ENCODE measurements at regions not wholly inside any gene's neighbourhood (a gene's known extent, or its start where the extent isn't known, plus 50 kb on each side); places are given as distances from the start of the nearest gene placed in this dataset.

DNA sequence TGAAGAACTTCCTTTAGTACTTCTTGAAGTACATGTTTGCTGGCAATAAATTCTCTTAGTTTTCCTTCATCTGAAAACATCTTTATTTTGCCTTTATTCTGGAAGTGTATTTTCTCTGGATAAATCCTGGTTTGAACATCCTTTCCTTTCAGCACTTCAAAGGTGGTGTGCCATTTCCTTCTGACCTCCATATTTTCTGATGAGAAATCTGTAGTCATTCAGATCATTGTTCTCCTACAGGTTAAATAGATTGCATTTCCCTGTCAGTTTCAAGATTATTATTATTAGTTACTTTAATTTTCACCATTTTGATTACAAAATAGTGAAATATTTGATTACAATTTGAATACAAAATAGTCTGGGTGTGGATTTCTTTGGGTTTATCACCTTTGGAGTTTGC lies 134.5 kb downstream of the CDH26 start:
- Histone ChIP-seq H3K27ac (no peak overlapping the region), H3K4me1 (no peaks in the 10 kb centered on the region), H3K9me3 (no peaks in the 10 kb centered on the region), H3K4me3 (no peak overlapping the region), H3K36me3 (no peaks in the 10 kb centered on the region), H3K27me3 (no peaks in the 10 kb centered on the region)
- DNase-seq: no peak
- TF ChIP-seq, protein P1, sequence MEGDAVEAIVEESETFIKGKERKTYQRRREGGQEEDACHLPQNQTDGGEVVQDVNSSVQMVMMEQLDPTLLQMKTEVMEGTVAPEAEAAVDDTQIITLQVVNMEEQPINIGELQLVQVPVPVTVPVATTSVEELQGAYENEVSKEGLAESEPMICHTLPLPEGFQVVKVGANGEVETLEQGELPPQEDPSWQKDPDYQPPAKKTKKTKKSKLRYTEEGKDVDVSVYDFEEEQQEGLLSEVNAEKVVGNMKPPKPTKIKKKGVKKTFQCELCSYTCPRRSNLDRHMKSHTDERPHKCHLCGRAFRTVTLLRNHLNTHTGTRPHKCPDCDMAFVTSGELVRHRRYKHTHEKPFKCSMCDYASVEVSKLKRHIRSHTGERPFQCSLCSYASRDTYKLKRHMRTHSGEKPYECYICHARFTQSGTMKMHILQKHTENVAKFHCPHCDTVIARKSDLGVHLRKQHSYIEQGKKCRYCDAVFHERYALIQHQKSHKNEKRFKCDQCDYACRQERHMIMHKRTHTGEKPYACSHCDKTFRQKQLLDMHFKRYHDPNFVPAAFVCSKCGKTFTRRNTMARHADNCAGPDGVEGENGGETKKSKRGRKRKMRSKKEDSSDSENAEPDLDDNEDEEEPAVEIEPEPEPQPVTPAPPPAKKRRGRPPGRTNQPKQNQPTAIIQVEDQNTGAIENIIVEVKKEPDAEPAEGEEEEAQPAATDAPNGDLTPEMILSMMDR (IDR thresholded peaks at IDR 0.05): no peak
- TF ChIP-seq POLR2A (IDR thresholded peaks at IDR 0.05): no peak
- intact Hi-C loops (cut with DNase I; ENCODE audit: low total_unique reads): no loop called here

DNA sequence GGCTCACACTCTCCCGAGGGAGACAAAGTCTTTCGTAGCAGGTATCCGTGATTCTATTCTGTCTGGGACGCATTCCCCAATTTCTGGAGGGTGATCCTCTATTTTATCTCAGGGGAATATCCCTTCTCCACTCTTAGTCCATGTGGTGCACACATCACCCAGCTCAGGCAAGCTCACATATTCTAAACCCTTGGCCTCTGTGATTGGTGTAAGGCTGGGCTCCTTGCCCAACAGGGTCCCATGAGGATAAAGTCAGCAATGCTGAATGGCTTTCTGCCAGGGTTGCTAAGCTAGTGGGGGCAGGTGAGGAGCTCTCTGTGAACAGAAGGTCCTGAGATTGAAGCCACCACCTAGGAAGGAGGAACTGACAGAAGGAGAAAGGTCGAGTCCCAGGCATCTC lies 137.2 kb downstream of the CDH26 start:
- H3K4me1 ChIP-seq: no peaks in the 10 kb centered on the region
- no peaks in the 10 kb centered on the region for H3K36me3 ChIP-seq
- no peak for DNase-seq
- intact Hi-C loops (cut with DNase I; ENCODE audit: low total_unique reads): no loop called here
- H3K27ac ChIP-seq: no peak overlapping the region
- H3K4me3 ChIP-seq: no peak overlapping the region
- no peaks in the 10 kb centered on the region for H3K27me3 ChIP-seq
- H3K9me3 ChIP-seq: no peaks in the 10 kb centered on the region
- TF ChIP-seq POLR2A (IDR thresholded peaks at IDR 0.05): no peak
- TF ChIP-seq, protein P1 (IDR thresholded peaks at IDR 0.05): no peak

DNA sequence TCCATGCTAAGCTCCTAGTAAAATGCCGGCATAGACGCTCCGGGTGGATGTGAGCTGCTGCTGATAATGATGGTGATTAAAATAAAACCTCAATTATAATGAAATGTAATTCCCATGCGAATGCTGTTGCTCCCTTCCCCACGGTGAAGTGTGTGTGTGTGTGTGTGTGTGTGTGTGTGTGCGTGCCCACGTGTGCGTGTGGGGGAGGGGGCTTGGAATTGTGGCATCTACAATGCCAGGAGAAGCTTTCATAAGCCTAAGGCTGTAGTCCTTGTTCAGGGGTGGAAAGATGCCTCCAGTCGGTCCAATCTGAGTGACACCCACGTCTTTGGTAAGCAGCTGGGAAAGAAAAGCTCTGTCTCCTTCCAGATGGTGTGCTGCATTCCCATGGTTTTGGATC lies 137.9 kb downstream of the CDH26 start:
- no peaks in the 10 kb centered on the region for H3K36me3 ChIP-seq
- H3K27me3 ChIP-seq: no peaks in the 10 kb centered on the region
- DNase-seq: no peak
- H3K9me3 ChIP-seq: no peaks in the 10 kb centered on the region
- no peak overlapping the region for H3K4me3 ChIP-seq
- TF ChIP-seq, protein P1 (IDR thresholded peaks at IDR 0.05): no peak
- no peak for TF ChIP-seq POLR2A (IDR thresholded peaks at IDR 0.05)
- H3K4me1 ChIP-seq: no peaks in the 10 kb centered on the region
- intact Hi-C loops (cut with DNase I; ENCODE audit: low total_unique reads): no loop called here
- H3K27ac ChIP-seq: no peak overlapping the region

DNA sequence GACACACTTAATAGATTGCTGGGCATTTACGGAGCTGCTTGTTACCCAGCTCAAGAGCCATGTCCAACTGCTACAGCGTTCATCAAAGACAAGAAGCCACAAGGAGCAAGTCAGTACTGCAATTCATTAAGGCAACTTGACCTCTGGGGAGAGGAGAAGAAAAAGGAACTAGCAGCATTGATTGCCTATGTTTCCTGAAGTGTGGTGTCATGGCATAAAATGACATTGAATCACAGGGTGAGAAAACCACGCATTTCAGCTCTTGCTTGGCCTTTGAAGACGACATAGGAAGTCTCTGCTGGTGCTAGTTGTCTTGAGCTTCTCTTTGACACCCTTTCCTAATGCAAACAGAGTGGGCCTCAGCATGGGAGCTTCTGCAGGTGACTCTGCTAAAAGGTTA lies 139.1 kb downstream of the CDH26 start:
- DNase-seq: no peak
- H3K4me1 ChIP-seq: no peaks in the 10 kb centered on the region
- no peaks in the 10 kb centered on the region for H3K36me3 ChIP-seq
- intact Hi-C loops (cut with DNase I; ENCODE audit: low total_unique reads): no loop called here
- no peaks in the 10 kb centered on the region for H3K27me3 ChIP-seq
- no peak overlapping the region for H3K4me3 ChIP-seq
- H3K9me3 ChIP-seq: no peaks in the 10 kb centered on the region
- no peak overlapping the region for H3K27ac ChIP-seq
- TF ChIP-seq, protein P1 (IDR thresholded peaks at IDR 0.05): no peak
- TF ChIP-seq POLR2A (IDR thresholded peaks at IDR 0.05): no peak

DNA sequence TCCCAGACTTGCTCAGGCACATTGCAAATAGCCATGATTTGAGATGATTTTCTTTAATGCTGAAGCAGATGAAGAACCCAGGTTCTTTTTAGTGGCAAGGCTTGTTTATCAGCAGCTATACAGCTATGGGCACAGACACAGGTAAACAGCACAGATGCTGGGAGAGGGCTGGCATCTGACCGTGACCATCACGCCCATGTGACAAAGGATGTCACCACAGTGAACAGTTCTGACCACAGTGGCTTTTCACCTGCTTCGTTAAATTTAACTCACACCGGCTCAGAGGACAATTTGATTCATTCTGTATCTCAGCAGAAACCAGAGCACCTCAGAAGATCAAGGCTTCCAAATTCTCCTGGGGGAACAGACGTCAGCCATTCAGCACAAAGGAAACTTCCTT lies 142.6 kb downstream of the CDH26 start:
- Histone ChIP-seq H3K36me3 (no peaks in the 10 kb centered on the region), H3K4me1 (no peaks in the 10 kb centered on the region), H3K27ac (no peak overlapping the region), H3K27me3 (no peaks in the 10 kb centered on the region), H3K9me3 (no peaks in the 10 kb centered on the region), H3K4me3 (no peak overlapping the region)
- no peak for DNase-seq
- TF ChIP-seq POLR2A (IDR thresholded peaks at IDR 0.05): no peak
- TF ChIP-seq, protein P1 (IDR thresholded peaks at IDR 0.05): no peak
- intact Hi-C loops (cut with DNase I; ENCODE audit: low total_unique reads): no loop called here

All from uterus (tissue), 3 donors.